ENCODE measurements at regions not wholly inside any gene's neighbourhood (a gene's known extent, or its start where the extent isn't known, plus 50 kb on each side); places are given as distances from the start of the nearest gene placed in this dataset.
A peak's percentile ranks its signal among the peaks of the same experiment; 100 is the strongest.

- Histone ChIP-seq H3K79me2 (ENCODE audit: control insufficient read depth, insufficient read depth, low read length) (no peaks in the 10 kb centered on the region), H3K27me3 (ENCODE audit: control insufficient read depth, extremely low read depth, insufficient read depth, low read length) (no peaks in the 10 kb centered on the region), H3K9me1 (ENCODE audit: control insufficient read depth, extremely low read depth, insufficient read depth, low read length) (no peaks in the 10 kb centered on the region), H2AFZ (ENCODE audit: control insufficient read depth, low read length) (no peak overlapping the region), H3K4me2 (ENCODE audit: control insufficient read depth, extremely low read depth, insufficient read depth, low read depth, low read length) (peak overlapping the region; percentile 6), H3K27ac (ENCODE audit: control insufficient read depth, insufficient read depth, low read length) (peak overlapping the region; percentile 98), H3K36me3 (ENCODE audit: control insufficient read depth in 2 of 2, extremely low read depth in 1 of 2, insufficient read depth in 2 of 2, low read length in 2 of 2) (no peaks in the 10 kb centered on the region), H4K20me1 (ENCODE audit: control insufficient read depth, extremely low read depth, insufficient read depth, low read length) (no peaks in the 10 kb centered on the region), H3K4me1 (ENCODE audit: control insufficient read depth, extremely low read depth, insufficient read depth, low read length) (peaks cover 42% of the 10 kb centered on the region), H3K9ac (ENCODE audit: control insufficient read depth, extremely low read depth, insufficient read depth, low read length) (peak overlapping the region; percentile 70), H3K9me3 (ENCODE audit: control insufficient read depth, low read depth, low read length) (no peaks in the 10 kb centered on the region), H3K4me3 (ENCODE audit: control insufficient read depth in 2 of 3, extremely low read depth in 1 of 3, insufficient read depth in 2 of 3, low read depth in 1 of 3, low read length in 3 of 3) (no peak overlapping the region)
- FAIRE-seq (no peak), DNase-seq (ENCODE audit: low read depth, low spot score) (no peak)
- dilution Hi-C loops (cut with MboI; ENCODE audit: extremely low pct_ligation_motif_present, low sequenced_read_pairs) = no loop called here
- TF ChIP-seq CTCF (optimal IDR thresholded peaks at IDR 0.05 in 1 of 3, IDR thresholded peaks at IDR 0.05 in 1 of 3, conservative IDR thresholded peaks at IDR 0.05 in 1 of 3; ENCODE audit: extremely low read depth in 1 of 3, insufficient read depth in 2 of 3, low read length in 3 of 3) (no peak), EZH2 (IDR thresholded peaks at IDR 0.05; ENCODE audit: low read length) (no peak)
These were observed 62.0 kb upstream of the FST start for GRCh38 chr5:53418409-53418808.

- Histone ChIP-seq H3K9me1 (ENCODE audit: control insufficient read depth, extremely low read depth, insufficient read depth, low read length) (no peaks in the 10 kb centered on the region), H3K36me3 (ENCODE audit: control insufficient read depth in 2 of 2, extremely low read depth in 1 of 2, insufficient read depth in 2 of 2, low read length in 2 of 2) (no peaks in the 10 kb centered on the region), H3K9me3 (ENCODE audit: control insufficient read depth, low read depth, low read length) (no peaks in the 10 kb centered on the region), H4K20me1 (ENCODE audit: control insufficient read depth, extremely low read depth, insufficient read depth, low read length) (no peaks in the 10 kb centered on the region), H3K9ac (ENCODE audit: control insufficient read depth, extremely low read depth, insufficient read depth, low read length) (peak overlapping the region; percentile 70), H3K27ac (ENCODE audit: control insufficient read depth, insufficient read depth, low read length) (peak overlapping the region; percentile 98), H3K4me2 (ENCODE audit: control insufficient read depth, extremely low read depth, insufficient read depth, low read depth, low read length) (peak overlapping the region; percentile 42), H3K79me2 (ENCODE audit: control insufficient read depth, insufficient read depth, low read length) (no peaks in the 10 kb centered on the region), H2AFZ (ENCODE audit: control insufficient read depth, low read length) (no peak overlapping the region), H3K4me3 (ENCODE audit: control insufficient read depth in 2 of 3, extremely low read depth in 1 of 3, insufficient read depth in 2 of 3, low read depth in 1 of 3, low read length in 3 of 3) (no peak overlapping the region), H3K27me3 (ENCODE audit: control insufficient read depth, extremely low read depth, insufficient read depth, low read length) (no peaks in the 10 kb centered on the region), H3K4me1 (ENCODE audit: control insufficient read depth, extremely low read depth, insufficient read depth, low read length) (peaks cover 46% of the 10 kb centered on the region)
- TF ChIP-seq EZH2 (IDR thresholded peaks at IDR 0.05; ENCODE audit: low read length) = no peak
- TF ChIP-seq CTCF (optimal IDR thresholded peaks at IDR 0.05 in 1 of 3, IDR thresholded peaks at IDR 0.05 in 1 of 3, conservative IDR thresholded peaks at IDR 0.05 in 1 of 3; ENCODE audit: extremely low read depth in 1 of 3, insufficient read depth in 2 of 3, low read length in 3 of 3) = no peak
- DNase-seq (ENCODE audit: low read depth, low spot score) (peak; percentile 89), FAIRE-seq (peak; percentile 81)
- dilution Hi-C loops (cut with MboI; ENCODE audit: extremely low pct_ligation_motif_present, low sequenced_read_pairs) = no loop called here
These were observed 61.4 kb upstream of the FST start for GRCh38 chr5:53418826-53419658.

All from keratinocyte (primary cell).